ENCODE measurements at regions not wholly inside any gene's neighbourhood (a gene's known extent, or its start where the extent isn't known, plus 50 kb on each side); places are given as distances from the start of the nearest gene placed in this dataset.
A peak's percentile ranks its signal among the peaks of the same experiment; 100 is the strongest.
"Not testable (repeated sequence)": the region's sequence is repeated elsewhere in the genome, so short reads cannot be mapped to it uniquely, and the experiment has no call there.

- DNase-seq: peak; percentile 21
Measured at GRCh38 chr20:50331469-50332363, 141.1 kb downstream of the CEBPB start.

DNA sequence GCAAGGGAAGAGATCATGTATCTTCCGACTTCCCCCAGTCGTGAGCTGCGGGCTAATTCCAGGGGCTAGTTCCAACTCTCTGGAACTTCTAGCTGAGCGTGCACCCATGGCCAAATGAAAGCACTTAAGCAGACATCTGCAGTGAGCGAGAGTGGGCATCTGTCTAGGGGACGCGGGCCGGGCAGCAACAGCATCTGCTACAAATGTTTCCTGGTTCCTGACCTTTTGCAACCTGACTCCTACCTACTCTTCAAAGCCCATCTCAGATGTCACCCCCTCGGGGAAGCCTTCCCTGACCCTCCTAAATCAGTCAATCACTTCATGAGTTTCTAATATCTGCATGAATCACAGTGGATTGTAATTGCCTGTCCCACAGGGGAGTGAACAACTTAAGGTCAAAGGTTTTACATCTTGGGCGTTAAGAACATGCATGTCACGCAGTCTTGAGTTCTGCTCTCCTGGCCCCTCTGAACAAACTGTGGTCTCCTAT, 141.9 kb downstream of the CEBPB start:
- DNase-seq: no peak

- DNase-seq: no peak
Measured at GRCh38 chr20:50333131-50333670, 142.6 kb downstream of the CEBPB start.

DNA sequence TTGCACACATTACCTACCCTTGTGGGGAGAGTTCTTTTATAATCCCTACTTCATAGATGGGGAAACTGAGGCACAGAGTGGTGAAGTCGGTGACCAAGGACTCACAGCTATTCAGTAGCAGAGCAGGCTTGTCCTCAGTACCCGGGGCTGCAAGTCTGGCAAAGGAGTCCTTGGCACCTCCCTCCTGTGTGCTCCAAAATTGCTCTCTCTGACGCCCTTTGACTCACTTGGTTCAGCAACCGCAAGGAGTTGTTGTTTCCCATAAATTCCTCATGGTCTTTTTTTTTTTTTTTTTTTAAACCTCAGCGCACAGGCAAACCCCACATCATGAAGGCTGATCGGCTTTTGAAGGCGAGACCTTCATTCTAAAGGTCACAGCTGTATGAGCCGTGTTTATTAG, 143.2 kb downstream of the CEBPB start:
- no peak for DNase-seq

- not testable (repeated sequence) for DNase-seq
Measured at GRCh38 chr20:50334512-50334911, 143.9 kb downstream of the CEBPB start.

DNA sequence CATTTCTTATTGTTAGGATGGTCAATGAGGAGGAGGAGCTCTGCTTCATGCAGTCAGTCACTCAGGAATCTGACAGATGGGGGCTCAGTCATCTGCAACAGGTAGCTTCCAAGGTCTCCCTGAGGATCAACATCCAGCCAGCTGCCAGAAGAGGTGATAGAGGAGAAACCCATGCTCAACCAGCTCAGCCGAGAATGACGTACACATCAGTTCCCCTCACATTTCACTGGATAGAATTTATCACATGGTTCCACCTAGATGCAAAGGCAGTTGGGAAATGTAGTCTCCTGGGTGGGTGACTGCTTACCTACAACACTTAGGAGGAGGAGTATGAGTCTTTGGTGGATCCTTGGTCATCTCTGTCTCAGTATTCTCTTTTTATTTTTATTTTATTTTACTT, 144.5 kb downstream of the CEBPB start:
- no peak for DNase-seq

DNA sequence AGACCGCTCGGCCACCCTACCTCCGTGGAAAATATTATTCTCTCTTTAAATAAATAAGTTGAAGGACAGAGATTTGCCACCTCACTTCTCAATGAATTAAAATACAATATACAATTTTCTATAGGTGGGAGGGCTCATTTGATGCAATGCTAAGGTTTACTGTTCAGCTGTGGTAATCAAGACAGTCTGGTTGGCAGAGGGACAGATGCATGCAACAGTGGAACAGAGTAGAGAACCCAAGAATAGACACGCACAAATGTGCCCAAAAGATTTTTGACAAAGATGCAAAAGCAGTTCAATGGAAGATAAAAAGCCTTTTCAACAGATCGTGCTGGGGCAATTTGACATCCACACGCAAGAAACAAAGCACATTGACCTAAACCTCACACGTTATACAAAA, 145.2 kb downstream of the CEBPB start:
- DNase-seq: no peak

DNA sequence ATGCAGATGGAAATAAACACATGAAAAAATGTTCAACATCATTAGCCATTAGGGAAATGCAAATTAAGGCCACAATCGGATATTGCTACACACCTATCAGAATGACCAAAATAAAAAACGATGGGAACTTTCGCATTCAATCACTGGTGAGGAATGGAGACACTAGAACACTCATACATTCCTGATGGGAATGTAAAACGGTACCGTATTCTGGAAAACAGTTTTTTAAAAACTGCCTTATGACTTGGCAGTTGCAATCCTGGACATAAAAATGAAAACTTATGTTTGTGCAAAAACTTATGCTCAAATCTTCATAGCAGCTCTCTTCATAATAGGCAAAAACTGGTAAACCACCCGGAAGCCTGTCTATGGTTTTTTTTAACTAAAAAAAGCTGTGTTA, 146.0 kb downstream of the CEBPB start:
- no peak for DNase-seq

DNA sequence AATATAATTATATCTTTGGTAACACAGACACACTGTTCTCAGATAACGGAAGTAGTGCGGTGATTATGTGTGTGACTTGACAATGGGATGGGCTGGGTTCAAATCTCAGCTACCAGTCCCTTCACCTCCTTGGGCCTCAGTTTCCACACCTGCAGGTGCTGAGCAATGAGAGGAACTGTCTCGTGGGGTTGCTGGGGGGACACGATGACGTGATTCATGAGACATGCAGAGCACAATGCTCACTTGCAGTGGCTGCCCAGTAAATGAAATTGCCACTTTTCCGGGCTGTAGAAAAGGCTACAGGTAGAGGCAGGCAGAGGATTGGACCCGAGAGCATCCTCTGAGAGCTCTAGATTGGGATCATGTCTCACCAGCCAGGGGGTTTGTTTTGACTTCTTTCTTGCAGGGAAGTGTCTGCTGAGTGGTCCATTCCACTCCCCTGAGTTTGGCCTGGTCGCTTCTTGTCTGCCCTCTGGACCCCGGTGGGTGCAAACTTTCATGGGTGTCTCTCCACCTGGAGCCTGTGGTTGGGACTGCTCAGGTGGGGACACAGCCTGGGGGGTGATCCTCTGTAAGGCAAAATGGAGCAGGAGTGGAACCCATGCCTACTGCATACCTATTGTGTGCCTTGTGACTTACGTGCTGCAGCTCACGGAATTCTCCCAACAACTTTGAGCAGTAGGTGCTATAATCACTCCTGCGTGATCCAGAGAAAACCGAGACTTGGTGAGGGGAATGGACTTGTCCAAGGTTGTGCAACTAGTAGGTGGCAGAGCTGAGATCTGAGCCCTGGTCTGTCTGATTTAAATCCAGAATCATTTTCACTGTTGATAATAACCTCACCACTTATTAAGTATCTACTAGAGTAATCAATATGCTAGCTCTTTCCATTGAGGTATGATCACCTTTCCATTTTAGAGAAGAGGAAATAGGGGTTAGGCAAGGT, 147.2 kb downstream of the CEBPB start:
- DNase-seq: no peak

DNA sequence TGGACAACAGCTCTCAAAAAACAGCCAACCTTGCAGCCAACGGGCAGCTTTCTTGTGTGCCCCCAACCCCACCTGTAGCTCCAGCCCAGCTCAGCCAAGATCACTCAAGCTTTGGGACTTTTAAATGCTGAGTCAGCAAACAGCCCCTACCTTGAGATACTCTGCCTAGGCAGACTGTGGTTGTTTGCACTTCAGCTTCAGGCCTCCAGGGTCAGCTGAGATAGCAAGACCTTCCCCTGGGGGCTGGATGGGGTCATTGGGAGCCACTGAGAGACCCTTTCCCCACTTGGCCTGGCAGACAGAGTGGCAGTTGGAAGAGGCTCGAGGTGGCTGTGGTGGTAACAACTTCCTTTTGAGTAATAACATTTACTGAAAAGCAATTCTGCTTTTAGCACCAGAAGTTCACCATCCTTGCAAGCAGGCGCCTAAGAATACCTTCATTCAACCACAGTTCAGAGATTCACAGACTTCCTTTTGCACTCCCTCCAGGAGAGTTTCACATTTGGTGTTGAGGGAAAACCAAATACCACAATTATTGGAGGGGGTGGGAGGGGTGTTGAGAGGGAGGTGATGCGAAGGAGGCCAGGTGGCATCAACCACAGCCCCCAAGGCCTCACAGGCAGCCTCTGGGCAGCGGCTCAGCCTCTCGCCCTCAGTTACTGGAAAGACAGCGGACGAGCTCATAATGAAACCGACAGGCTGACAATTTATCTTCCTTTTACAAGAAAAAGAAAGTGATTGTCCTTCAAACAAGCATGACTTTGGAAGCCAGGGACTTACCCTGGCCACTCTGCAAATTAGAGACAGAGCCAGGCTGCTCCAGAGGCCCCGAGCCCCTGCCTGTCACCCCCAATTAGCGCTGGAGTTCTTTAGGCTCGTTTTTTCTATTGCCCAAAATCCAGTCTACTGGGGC, 148.1 kb downstream of the CEBPB start:
- no peak for DNase-seq

GRCh38 chr20:50339466-50339901, 148.9 kb downstream of the CEBPB start:
- DNase-seq: no peak

GRCh38 chr20:50340541-50340940, 149.9 kb downstream of the CEBPB start:
- no peak for DNase-seq

DNA sequence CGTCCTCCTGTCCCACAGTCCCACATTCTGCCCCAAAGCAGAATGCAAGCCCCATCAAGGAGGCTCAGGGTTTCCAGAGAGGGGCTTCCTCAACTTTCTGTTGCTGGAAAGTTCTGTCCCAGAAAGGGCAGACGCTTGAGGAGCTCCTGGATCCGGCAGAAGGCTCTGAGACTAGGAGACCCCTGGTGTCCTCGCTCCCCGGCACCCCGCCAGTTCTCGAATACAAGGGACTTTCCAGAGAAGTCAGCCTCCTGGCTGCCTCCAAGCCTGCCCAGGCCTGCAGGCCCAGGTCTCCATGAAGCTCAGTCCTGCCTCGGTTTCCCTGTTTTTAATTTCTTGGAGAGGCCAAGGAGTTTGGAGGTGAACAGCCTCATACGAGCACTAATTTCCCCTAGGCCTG, 150.4 kb downstream of the CEBPB start:
- no peak for DNase-seq

DNA sequence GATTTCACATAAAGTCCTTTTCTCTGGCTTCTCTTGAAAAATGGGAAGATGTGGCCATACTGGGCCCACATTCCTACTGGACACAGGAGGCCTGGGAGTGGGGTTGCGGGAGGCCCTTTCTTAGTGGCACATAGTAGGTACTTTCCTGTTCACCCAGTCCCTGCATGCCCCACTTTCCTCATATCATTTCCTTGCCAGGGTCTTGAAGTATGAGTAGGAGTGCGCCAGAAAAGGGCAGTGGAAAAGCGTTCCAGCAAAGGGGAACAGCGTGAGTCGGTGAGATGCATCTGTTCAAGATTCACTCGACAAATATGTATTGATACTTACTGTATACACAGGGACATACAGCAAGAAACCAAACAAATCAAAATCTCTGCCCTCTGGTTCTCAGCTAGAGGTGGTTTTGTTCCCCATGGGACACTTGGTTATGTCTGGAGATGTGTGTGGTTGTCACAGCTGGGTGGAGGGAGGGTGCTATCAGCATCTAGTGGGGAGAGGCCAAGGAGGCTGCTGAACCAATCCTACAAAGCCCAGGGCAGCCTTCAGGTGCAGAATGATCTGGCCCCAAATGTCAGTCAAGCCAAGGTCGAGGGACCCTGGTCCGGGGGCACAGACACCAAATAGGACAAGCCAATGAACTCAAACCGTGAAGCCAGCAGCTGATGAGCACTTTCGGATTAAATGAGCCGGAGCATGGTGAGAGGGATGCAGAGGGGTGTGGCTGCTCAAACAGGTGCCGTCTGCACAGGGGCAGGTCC, 151.4 kb downstream of the CEBPB start:
- no peak for DNase-seq

DNA sequence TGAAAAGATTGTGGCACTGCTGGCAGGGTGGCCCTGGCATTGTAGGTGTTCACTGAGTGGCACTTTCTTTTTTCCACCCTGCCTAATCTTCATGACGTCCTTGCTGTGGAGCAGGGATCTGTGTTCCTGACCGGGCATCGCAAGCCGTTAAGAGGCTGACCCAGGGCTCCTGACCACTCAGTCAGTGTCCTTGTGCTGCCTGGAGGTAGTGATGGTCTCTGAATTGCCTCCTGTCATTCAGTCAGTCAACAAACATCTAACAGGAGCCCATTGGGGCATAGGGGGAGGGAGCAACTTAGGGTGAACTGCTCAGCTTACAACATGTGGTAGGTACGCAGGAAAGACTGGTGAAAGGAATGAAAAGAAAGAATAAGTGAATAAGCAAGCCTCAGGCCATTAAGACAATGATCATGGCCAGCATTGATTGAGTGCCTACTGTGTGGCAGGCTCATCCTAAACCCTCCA, 152.0 kb downstream of the CEBPB start:
- no peak for DNase-seq

GRCh38 chr20:50343125-50343489, 152.5 kb downstream of the CEBPB start:
- DNase-seq: no peak

DNA sequence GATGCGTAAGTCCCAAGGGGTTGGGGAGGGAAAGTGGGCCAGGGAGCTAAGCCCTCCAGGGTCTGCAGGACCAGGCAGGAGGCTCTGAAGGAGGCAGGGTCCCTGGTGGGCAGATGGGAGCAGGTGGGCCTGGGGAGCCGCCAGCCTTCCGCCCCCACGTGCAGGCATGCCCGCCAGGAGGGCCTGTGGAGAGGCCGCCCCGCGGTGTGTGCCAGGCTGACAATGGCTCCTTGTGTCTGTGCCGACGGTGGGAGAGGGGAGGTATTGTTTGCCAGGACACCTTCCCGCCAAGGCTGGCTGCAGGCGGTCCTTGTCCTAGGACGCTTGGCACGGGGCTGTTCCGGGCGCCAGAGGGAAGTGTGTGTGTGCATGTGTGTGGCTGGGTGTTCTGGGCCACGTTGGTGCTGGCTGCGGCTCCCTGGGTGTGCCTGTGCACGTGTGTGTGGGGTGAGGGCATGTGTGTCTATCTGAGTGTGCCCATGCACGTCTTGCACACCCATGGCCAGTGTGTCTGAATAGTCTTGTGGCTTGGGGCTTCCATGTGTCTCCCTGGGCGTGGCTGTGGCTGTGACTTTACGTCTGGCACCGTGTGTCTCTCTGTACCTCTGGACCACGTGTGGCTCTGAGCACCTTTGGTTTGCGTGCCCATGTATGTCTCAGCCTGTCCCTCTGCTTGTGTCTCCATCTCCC, 153.0 kb downstream of the CEBPB start:
- no peak for DNase-seq

- DNase-seq: no peak
Measured at GRCh38 chr20:50344232-50345071, 153.8 kb downstream of the CEBPB start.

DNA sequence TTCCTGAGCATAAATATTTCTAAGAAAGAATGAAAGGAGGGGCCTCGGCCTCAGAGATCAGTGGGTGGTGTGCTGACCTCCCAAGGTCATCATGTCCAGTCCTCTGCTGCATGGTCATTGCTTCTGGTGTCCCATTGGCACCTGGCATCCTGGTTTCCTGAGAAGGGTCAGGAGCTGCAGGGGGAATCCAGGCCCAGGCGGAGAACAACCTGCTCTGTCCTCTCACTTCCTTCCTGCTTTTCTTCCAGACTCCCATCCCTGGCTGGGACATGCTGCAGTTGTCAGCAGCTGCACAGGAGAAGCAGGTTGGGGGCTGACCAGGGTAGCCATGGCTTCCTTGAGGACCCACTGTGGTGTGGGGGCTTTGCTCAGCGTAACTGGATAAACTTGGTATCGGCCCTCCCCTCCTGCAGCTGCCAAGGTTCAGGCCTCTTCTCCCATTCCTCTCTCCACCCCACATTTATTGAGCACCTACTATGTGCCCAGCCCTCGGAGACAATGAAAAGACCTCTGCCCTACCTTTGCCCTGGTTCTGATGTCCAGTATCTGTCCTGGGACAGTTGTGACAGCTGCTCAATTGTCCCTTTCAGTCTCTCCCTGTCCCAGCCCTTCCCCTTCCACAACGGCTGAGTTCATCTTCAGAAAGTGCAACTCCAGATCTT, 155.2 kb downstream of the CEBPB start:
- DNase-seq: no peak

All from NCI-H2029 treated with DMSO at 0.1 percent for 48 hours (cell line).